B cell (primary cell): ENCODE measurements at regions not wholly inside any gene's neighbourhood (a gene's known extent, or its start where the extent isn't known, plus 50 kb on each side); places are given as distances from the start of the nearest gene placed in this dataset.

ENCODE experiments used
- ATAC-seq: fragments of 200-7000 bp; cut with Tn5 transposase; one replicate; pipeline ENCODE4 v1.10.0; 2021; ENCODE audit warnings: low read depth, mild to moderate bottlenecking, moderate number of reproducible peaks, moderate library complexity
- CTCF ChIA-PET: fragments of 350-600 bp; sonication (Branson Sonifier 250); formaldehyde crosslinking; loops from one replicate; lab custom pipeline; 2021; ENCODE audit warnings: antibody characterized with exemption, inconsistent platforms; lab: Charles Lee
- POLR2A ChIA-PET: fragments of 350-600 bp; sonication (Branson Sonifier 250); formaldehyde crosslinking; loops from one replicate; lab custom pipeline; 2021; ENCODE audit warnings: antibody characterized with exemption; lab: Charles Lee
- DNase-seq: peaks from one replicate; pipeline ENCODE4 v3.0.0; 2013
- H2AFZ ChIP-seq: 2 replicates; pipeline ENCODE4 v1.6.1; 2012; ENCODE audit warnings: mild to moderate bottlenecking, low read depth, low read length; ENCODE audit not compliant: insufficient read depth, poor library complexity, severe bottlenecking
- H3K27ac ChIP-seq, 2 donors: 1 replicate in 1 of 2; 2 replicates in 1 of 2; pipeline ENCODE4 v1.5.1; 2012 to 2013; ENCODE audit warnings: low read length in 2 of 2, mild to moderate bottlenecking in 2 of 2, moderate library complexity in 1 of 2
- H3K27me3 ChIP-seq, 4 experiments: fragments of 200-600 bp in 1 of 4; sonication (generic) in 1 of 4; replicated peaks in 1 of 4; 1 replicate in 2 of 4; 2 replicates in 2 of 4; pipeline versions ENCODE4 v1.6.1 to v1.7.0; 2013 to 2016; ENCODE audit warnings: low read length in 3 of 4, mild to moderate bottlenecking in 2 of 4, mixed read lengths in 1 of 4, moderate library complexity in 1 of 4; ENCODE audit not compliant: insufficient read depth in 4 of 4, control insufficient read depth in 3 of 4; ENCODE audit errors: control extremely low read depth in 1 of 4
- H3K36me3 ChIP-seq, 2 experiments: replicated peaks in 1 of 2; 1 replicate in 1 of 2; 2 replicates in 1 of 2; pipeline versions ENCODE4 v1.6.1 to v1.7.1; 2013; ENCODE audit warnings: low read length in 1 of 2; ENCODE audit not compliant: insufficient read depth in 2 of 2, control insufficient read depth in 1 of 2; ENCODE audit errors: control extremely low read depth in 1 of 2, extremely low read depth in 1 of 2
- H3K4me1 ChIP-seq, 2 donors: fragments of 200-600 bp in 1 of 2; sonication (generic) in 1 of 2; 1 replicate in 1 of 2; 2 replicates in 1 of 2; pipeline versions ENCODE4 v1.5.1 to v1.6.1; 2013 to 2017; ENCODE audit warnings: low read length in 2 of 2; ENCODE audit not compliant: control insufficient read depth in 2 of 2, insufficient read depth in 2 of 2
- H3K4me2 ChIP-seq: replicated peaks from 2 replicates; pipeline ENCODE3; 2012; ENCODE audit warnings: mild to moderate bottlenecking, low read depth, low read length; ENCODE audit not compliant: poor library complexity, severe bottlenecking
- H3K4me3 ChIP-seq, 5 experiments: fragments of 200-600 bp in 1 of 5; sonication (generic) in 1 of 5; 1 replicate in 3 of 5; 2 replicates in 2 of 5; pipeline versions ENCODE4 v1.5.1 to v1.7.0; 2011 to 2016; ENCODE audit warnings: low read length in 4 of 5, mild to moderate bottlenecking in 4 of 5, low read depth in 2 of 5, control low read depth in 1 of 5, moderate library complexity in 1 of 5; ENCODE audit not compliant: insufficient read depth in 1 of 5; ENCODE audit errors: control extremely low read depth in 1 of 5, extremely low read depth in 1 of 5
- H3K79me2 ChIP-seq: fragments of 200-600 bp; sonication (generic); one replicate; pipeline ENCODE4 v1.6.0; 2016; ENCODE audit warnings: low read length; ENCODE audit not compliant: control insufficient read depth, insufficient read depth
- H3K9ac ChIP-seq: fragments of 200-600 bp; sonication (generic); 2 replicates; pipeline ENCODE4 v1.6.1; 2017; ENCODE audit warnings: mild to moderate bottlenecking, low read length, moderate library complexity
- H3K9me3 ChIP-seq, 3 donors: one replicate each; pipeline versions ENCODE4 v1.6.1 to v1.7.1; 2013; ENCODE audit warnings: low read length in 2 of 3; ENCODE audit not compliant: control insufficient read depth in 2 of 3, insufficient read depth in 1 of 3; ENCODE audit errors: control extremely low read depth in 1 of 3
- H4K20me1 ChIP-seq: 2 replicates; pipeline ENCODE4 v1.6.0; 2012; ENCODE audit warnings: mild to moderate bottlenecking, low read length; ENCODE audit not compliant: insufficient read depth, control insufficient read depth, poor library complexity, severe bottlenecking
- H3K27ac Mint-ChIP-seq: one replicate; pipeline ENCODE4 v1.8.0; 2021; ENCODE audit warnings: mixed read lengths
- H3K27me3 Mint-ChIP-seq: one replicate; pipeline ENCODE4 v1.8.0; 2021; ENCODE audit warnings: mixed read lengths
- H3K4me1 Mint-ChIP-seq: one replicate; pipeline ENCODE4 v1.8.0; 2021; ENCODE audit warnings: mixed read lengths
- H3K4me3 Mint-ChIP-seq: one replicate; pipeline ENCODE4 v1.8.0; 2021; ENCODE audit warnings: mixed read lengths
- H3K9me3 Mint-ChIP-seq: one replicate; pipeline ENCODE4 v1.8.0; 2022; ENCODE audit warnings: mixed read lengths; ENCODE audit not compliant: insufficient read depth
- CTCF ChIP-seq: fragments of 200-600 bp; IDR thresholded peaks from one replicate; pipeline ENCODE4 v1.8.0; 2022; ENCODE audit warnings: antibody characterized with exemption, mild to moderate bottlenecking
- EZH2 ChIP-seq: IDR thresholded peaks from 2 replicates; pipeline ENCODE4 v1.6.1; 2012; ENCODE audit warnings: borderline replicate concordance, low read depth, mild to moderate bottlenecking, moderate library complexity, low read length; ENCODE audit not compliant: insufficient read depth, poor library complexity, severe bottlenecking
- WGBS: methylation state at CpG from one replicate; pipeline ENCODE4 v1.1.5; 2013; ENCODE audit warnings: missing lambda C conversion rate; ENCODE audit not compliant: insufficient coverage; 5-methylcytosine and 5-hydroxymethylcytosine counted together
- intact Hi-C: fragments of 100-400 bp; cut with micrococcal nuclease; formaldehyde crosslinking; loops from one replicate; pipeline ENCODE4 v1.10.0; 2022

GRCh38 chr11:15541079-15541478 is 426.4 kb downstream of the INSC start:
- DNase-seq (no peak), ATAC-seq (no peak)
- Histone ChIP-seq H3K4me1 (no peaks in the 10 kb centered on the region), H3K27me3 (no peaks in the 10 kb centered on the region), H3K9ac (no peak overlapping the region), H3K27ac (no peak overlapping the region), H3K79me2 (no peaks in the 10 kb centered on the region), H2AFZ (no peak overlapping the region), H3K36me3 (no peaks in the 10 kb centered on the region), H4K20me1 (no peaks in the 10 kb centered on the region), H3K4me2 (no peak overlapping the region), H3K4me3 (no peak overlapping the region), H3K9me3 (no peaks in the 10 kb centered on the region)
- Mint-ChIP-seq H3K27me3 (no peaks in the 10 kb centered on the region), H3K9me3 (no peaks in the 10 kb centered on the region), H3K4me3 (no peak overlapping the region), H3K4me1 (no peaks in the 10 kb centered on the region), H3K27ac (no peak overlapping the region)
- no peak for TF ChIP-seq EZH2
- no peak for TF ChIP-seq CTCF
- intact Hi-C loops = no loop called here
- no CpG with 5 or more reads among the region's 3 CpGs for WGBS
- POLR2A ChIA-PET = no interaction called here
- CTCF ChIA-PET = no interaction called here

GRCh38 chr11:15544353-15544752 is 429.6 kb downstream of the INSC start:
- H3K4me3 Mint-ChIP-seq = no peak overlapping the region
- Histone ChIP-seq H3K79me2 (no peaks in the 10 kb centered on the region), H3K4me1 (no peaks in the 10 kb centered on the region), H3K9me3 (no peaks in the 10 kb centered on the region), H4K20me1 (no peaks in the 10 kb centered on the region), H2AFZ (no peak overlapping the region), H3K36me3 (no peaks in the 10 kb centered on the region), H3K4me3 (no peak overlapping the region), H3K27me3 (no peaks in the 10 kb centered on the region), H3K27ac (no peak overlapping the region), H3K9ac (no peak overlapping the region), H3K4me2 (no peak overlapping the region)
- H3K9me3 Mint-ChIP-seq = peaks cover 2% of the 10 kb centered on the region
- no peaks in the 10 kb centered on the region for H3K4me1 Mint-ChIP-seq
- no peak overlapping the region for H3K27ac Mint-ChIP-seq
- DNase-seq = no peak
- ChIA-PET CTCF (no interaction called here), POLR2A (no interaction called here)
- intact Hi-C loops = no loop called here
- no peaks in the 10 kb centered on the region for H3K27me3 Mint-ChIP-seq
- ATAC-seq = no peak
- TF ChIP-seq CTCF (no peak), EZH2 (no peak)
- WGBS = 94% methylated on average over 3 of the region's 5 CpGs
